IPS-15b (cell line): ENCODE measurements at regions not wholly inside any gene's neighbourhood (a gene's known extent, or its start where the extent isn't known, plus 50 kb on each side); places are given as distances from the start of the nearest gene placed in this dataset.

ENCODE experiments used
- H3K27me3 ChIP-seq: one replicate; pipeline ENCODE4 v1.6.1; 2013; ENCODE audit warnings: low read length; ENCODE audit not compliant: control insufficient read depth, insufficient read depth
- H3K36me3 ChIP-seq: one replicate; pipeline ENCODE4 v1.6.1; 2013; ENCODE audit warnings: low read length; ENCODE audit not compliant: control insufficient read depth, insufficient read depth
- H3K4me1 ChIP-seq: one replicate; pipeline ENCODE4 v1.6.1; 2013; ENCODE audit warnings: mild to moderate bottlenecking, low read length; ENCODE audit not compliant: control insufficient read depth, insufficient read depth
- H3K4me3 ChIP-seq: one replicate; pipeline ENCODE4 v1.5.1; 2013; ENCODE audit warnings: low read depth, low read length
- H3K9ac ChIP-seq: one replicate; pipeline ENCODE4 v1.6.1; 2013; ENCODE audit warnings: low read depth, mild to moderate bottlenecking, low read length
- H3K9me3 ChIP-seq: one replicate; pipeline ENCODE4 v1.6.1; 2013; ENCODE audit warnings: mild to moderate bottlenecking, low read length; ENCODE audit not compliant: control insufficient read depth, insufficient read depth

GRCh38 chr10:128940081-128940480, 527.0 kb upstream of the MGMT start:
- Histone ChIP-seq H3K4me3 (no peak overlapping the region), H3K36me3 (no peaks in the 10 kb centered on the region), H3K9ac (no peak overlapping the region), H3K4me1 (no peaks in the 10 kb centered on the region), H3K27me3 (no peaks in the 10 kb centered on the region), H3K9me3 (no peaks in the 10 kb centered on the region)

DNA sequence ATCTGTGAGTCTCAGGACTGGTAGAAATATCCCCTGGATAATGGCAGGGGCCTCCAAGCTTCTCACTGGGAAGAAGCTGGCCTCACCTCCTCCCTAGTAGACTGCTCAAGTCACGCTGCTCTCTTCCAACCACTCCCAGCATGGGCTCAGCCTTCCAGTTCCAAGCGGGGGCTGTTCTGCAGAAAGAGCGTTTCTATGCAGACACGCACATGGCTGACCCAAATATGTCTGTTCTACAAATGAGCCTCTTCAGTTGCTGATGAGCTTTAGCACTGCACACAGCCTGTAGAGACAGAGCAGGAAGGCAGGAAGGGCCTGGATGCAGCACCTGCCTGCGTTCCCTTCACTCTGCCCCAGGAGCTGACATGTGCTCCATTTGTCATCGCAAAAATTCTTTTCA, 523.9 kb upstream of the MGMT start:
- H3K4me1 ChIP-seq, result no peaks in the 10 kb centered on the region
- H3K36me3 ChIP-seq, result no peaks in the 10 kb centered on the region
- no peaks in the 10 kb centered on the region for H3K27me3 ChIP-seq
- no peak overlapping the region for H3K4me3 ChIP-seq
- no peak overlapping the region for H3K9ac ChIP-seq
- H3K9me3 ChIP-seq, result no peaks in the 10 kb centered on the region

- Histone ChIP-seq H3K4me1 (no peaks in the 10 kb centered on the region), H3K27me3 (no peaks in the 10 kb centered on the region), H3K9me3 (no peaks in the 10 kb centered on the region), H3K4me3 (no peak overlapping the region), H3K9ac (no peak overlapping the region), H3K36me3 (no peaks in the 10 kb centered on the region)
Observed at GRCh38 chr10:128945398-128945797, 521.6 kb upstream of the MGMT start.

GRCh38 chr10:128950159-128950915, 516.7 kb upstream of the MGMT start:
- Histone ChIP-seq H3K36me3 (no peaks in the 10 kb centered on the region), H3K4me3 (no peak overlapping the region), H3K9ac (no peak overlapping the region), H3K27me3 (no peaks in the 10 kb centered on the region), H3K4me1 (no peaks in the 10 kb centered on the region), H3K9me3 (no peaks in the 10 kb centered on the region)

DNA sequence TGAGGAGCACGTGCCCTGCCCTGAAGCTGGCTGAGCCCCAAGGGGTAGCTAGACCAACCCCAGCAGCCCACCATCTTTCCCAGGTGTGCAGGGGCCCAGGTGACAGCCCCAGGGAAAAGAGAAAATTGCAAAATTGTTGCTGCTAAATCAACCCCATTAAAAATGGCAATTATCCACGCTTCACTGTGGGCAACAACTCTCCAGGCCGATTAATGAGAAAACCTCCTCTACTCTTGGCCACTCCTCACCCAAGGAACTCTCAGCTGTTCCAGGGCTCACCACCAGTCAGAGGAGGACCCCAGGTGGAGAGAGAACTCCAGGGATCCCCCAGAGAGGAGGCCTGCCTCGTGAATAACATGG, 516.1 kb upstream of the MGMT start:
- no peaks in the 10 kb centered on the region for H3K9me3 ChIP-seq
- no peak overlapping the region for H3K4me3 ChIP-seq
- H3K4me1 ChIP-seq, result no peaks in the 10 kb centered on the region
- H3K27me3 ChIP-seq, result no peaks in the 10 kb centered on the region
- H3K36me3 ChIP-seq, result no peaks in the 10 kb centered on the region
- H3K9ac ChIP-seq, result no peak overlapping the region

GRCh38 chr10:128952856-128953255, 514.2 kb upstream of the MGMT start:
- Histone ChIP-seq H3K4me1 (no peaks in the 10 kb centered on the region), H3K9me3 (no peaks in the 10 kb centered on the region), H3K27me3 (no peaks in the 10 kb centered on the region), H3K36me3 (no peaks in the 10 kb centered on the region), H3K4me3 (no peak overlapping the region), H3K9ac (no peak overlapping the region)

DNA sequence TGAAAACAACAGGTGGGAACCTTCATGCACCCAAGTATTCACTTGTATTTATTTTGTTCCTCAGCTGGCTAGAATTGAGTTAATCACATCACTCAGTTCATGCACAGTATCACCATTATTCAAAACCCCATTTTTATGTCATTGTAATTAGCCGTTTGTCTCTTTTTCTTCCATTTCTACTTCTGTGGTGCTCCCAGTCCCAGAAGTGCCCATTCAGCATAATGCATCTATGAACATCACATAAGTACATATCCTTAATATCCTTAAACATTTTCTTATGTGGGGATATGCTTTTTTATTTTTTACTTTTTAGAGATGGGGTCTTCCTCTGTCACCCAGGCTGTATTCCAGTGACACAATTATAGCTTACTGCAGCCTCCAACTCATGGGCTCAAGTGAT, 510.9 kb upstream of the MGMT start:
- Histone ChIP-seq H3K36me3 (no peaks in the 10 kb centered on the region), H3K27me3 (no peaks in the 10 kb centered on the region), H3K4me1 (no peaks in the 10 kb centered on the region), H3K9me3 (no peaks in the 10 kb centered on the region), H3K9ac (no peak overlapping the region), H3K4me3 (no peak overlapping the region)

GRCh38 chr10:128957221-128957620, 509.8 kb upstream of the MGMT start:
- H3K27me3 ChIP-seq, result no peaks in the 10 kb centered on the region
- H3K4me3 ChIP-seq, result no peak overlapping the region
- no peaks in the 10 kb centered on the region for H3K4me1 ChIP-seq
- no peaks in the 10 kb centered on the region for H3K9me3 ChIP-seq
- no peaks in the 10 kb centered on the region for H3K36me3 ChIP-seq
- H3K9ac ChIP-seq, result no peak overlapping the region

DNA sequence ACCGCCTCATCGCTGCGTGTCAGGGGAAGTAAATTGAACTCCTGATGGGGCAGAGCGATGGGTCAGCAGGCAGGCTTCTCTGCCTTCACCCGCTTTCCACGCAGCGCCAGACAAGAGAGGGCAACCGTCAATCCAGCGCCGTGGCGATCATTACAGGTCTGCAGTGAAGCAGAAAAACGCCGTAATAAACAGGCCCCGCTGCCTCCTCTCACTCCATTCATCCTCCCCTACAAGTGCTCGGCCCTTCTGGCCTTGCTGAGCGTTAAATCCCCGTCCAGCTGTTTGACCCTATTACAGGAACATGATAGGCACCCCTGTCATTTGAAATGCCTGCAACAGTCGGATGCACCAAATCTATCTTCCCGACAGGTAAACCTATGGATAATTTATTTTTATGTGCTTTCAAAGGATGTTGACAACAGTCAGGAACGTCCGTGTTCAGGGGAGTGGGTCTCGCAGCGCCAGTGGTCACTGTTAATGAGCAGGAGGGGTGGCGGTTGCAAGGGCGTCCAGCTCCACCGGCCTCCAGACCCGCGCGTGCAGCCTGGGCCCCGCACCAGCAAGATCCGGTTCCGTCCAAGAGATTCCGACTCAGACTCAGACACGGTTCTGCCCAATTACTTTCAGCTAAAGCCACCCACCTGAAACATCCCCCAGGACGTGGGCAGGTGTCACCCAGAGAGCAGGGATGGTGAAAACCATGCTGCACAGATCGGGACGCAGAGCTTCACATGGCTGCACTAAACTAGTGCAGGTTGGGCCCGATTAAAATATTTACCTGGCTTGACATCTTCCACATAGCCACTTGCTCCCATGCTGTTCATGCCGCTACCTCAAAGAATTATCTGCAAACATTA, 508.0 kb upstream of the MGMT start:
- H3K27me3 ChIP-seq, result no peaks in the 10 kb centered on the region
- H3K4me3 ChIP-seq, result no peak overlapping the region
- H3K4me1 ChIP-seq, result no peaks in the 10 kb centered on the region
- H3K9me3 ChIP-seq, result no peaks in the 10 kb centered on the region
- no peak overlapping the region for H3K9ac ChIP-seq
- no peaks in the 10 kb centered on the region for H3K36me3 ChIP-seq

DNA sequence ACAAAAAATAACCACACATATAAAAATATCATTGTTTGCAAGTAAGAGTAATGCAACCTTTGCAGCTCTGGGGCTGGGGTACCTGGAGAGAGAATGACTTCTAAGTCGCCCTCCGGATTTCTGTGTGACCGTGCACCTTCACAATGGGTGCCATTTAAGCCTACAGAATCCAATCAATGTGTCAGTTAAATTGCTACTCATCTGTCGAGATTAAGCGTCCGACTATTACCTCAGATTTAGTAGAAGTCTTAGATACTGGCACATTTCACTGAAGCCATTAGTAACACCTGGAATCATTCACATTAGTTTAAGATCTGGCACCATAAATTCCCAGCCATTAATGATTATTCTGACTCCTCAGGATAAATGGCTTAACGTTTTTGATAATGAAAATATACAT, 507.3 kb upstream of the MGMT start:
- H3K9ac ChIP-seq, result no peak overlapping the region
- no peak overlapping the region for H3K4me3 ChIP-seq
- no peaks in the 10 kb centered on the region for H3K9me3 ChIP-seq
- H3K4me1 ChIP-seq, result no peaks in the 10 kb centered on the region
- no peaks in the 10 kb centered on the region for H3K27me3 ChIP-seq
- no peaks in the 10 kb centered on the region for H3K36me3 ChIP-seq

DNA sequence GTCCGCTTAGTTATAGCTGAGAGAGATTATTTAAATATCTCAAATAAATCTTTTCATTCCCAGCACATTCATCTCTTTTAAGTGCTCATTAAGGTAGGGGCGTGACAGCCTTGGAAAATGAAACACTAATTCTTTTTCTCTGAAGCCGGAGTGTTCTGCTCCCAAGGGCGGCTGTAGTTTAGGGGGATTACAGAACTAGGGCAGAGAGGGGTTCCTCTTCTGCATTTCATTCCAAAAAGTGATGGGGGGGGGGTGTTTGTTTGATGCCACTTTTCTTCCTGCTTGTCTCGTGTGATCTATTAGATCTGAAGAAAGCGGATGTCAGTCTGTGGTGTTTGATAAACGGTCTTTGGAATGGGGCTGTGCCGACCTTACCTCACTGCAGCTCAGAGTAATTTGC, 506.5 kb upstream of the MGMT start:
- Histone ChIP-seq H3K9ac (no peak overlapping the region), H3K9me3 (no peaks in the 10 kb centered on the region), H3K27me3 (no peaks in the 10 kb centered on the region), H3K4me1 (no peaks in the 10 kb centered on the region), H3K4me3 (no peak overlapping the region), H3K36me3 (no peaks in the 10 kb centered on the region)

DNA sequence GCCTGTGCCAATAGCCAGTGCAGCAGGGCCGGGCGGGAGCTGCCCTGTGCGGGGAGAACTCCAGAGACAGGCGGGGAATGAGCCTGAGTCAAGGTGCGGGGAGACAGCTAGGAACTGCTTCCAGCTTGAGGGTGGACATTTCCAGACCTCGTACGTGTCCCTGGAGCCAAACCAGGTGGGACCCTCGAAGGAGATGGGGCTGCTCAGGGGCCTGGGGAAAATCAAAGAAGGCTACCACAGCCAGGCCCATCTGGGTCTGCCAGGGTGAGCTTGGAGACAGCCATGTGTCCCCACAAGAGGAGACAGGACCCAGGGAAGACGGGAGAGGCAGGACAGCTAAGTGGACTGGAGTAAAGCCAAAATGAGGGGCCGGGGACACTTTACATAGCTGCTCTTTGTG, 504.9 kb upstream of the MGMT start:
- no peaks in the 10 kb centered on the region for H3K27me3 ChIP-seq
- no peaks in the 10 kb centered on the region for H3K4me1 ChIP-seq
- no peak overlapping the region for H3K4me3 ChIP-seq
- H3K9me3 ChIP-seq, result no peaks in the 10 kb centered on the region
- no peaks in the 10 kb centered on the region for H3K36me3 ChIP-seq
- no peak overlapping the region for H3K9ac ChIP-seq
